ENCODE measurements at regions not wholly inside any gene's neighbourhood (a gene's known extent, or its start where the extent isn't known, plus 50 kb on each side); places are given as distances from the start of the nearest gene placed in this dataset.

DNA sequence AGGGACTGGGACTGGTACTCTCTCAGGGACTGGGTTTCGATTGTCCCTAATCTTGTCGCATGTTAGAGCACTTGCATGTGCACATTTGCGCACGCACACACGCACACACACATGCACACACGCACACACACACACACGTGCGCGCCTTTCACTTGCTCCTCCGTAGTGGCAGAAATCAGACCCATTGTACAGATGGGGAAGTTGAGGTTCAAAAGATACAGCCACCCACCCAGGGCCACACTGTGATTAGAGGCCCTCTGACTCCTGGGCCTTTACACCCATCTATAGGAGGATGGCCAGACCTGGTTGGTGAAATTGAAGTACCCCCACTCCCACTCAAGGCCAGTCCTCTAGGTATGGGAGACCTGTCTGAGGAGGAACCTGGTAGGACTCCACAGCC lies 167.8 kb upstream of the LHX5 start:
- ChIA-PET POLR2A (no interaction called here), CTCF (interaction anchor here (0.6 kb wide), 1 partner anchor 283 kb away, joined by 3 read pairs; no protein-coding TSS in a partner anchor)
- no peak overlapping the region for H3K4me3 Mint-ChIP-seq
- H3K27ac Mint-ChIP-seq: no peak overlapping the region
- TF ChIP-seq, protein P1, sequence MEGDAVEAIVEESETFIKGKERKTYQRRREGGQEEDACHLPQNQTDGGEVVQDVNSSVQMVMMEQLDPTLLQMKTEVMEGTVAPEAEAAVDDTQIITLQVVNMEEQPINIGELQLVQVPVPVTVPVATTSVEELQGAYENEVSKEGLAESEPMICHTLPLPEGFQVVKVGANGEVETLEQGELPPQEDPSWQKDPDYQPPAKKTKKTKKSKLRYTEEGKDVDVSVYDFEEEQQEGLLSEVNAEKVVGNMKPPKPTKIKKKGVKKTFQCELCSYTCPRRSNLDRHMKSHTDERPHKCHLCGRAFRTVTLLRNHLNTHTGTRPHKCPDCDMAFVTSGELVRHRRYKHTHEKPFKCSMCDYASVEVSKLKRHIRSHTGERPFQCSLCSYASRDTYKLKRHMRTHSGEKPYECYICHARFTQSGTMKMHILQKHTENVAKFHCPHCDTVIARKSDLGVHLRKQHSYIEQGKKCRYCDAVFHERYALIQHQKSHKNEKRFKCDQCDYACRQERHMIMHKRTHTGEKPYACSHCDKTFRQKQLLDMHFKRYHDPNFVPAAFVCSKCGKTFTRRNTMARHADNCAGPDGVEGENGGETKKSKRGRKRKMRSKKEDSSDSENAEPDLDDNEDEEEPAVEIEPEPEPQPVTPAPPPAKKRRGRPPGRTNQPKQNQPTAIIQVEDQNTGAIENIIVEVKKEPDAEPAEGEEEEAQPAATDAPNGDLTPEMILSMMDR (IDR thresholded peaks at IDR 0.05): no peak
- no peaks in the 10 kb centered on the region for H3K4me1 Mint-ChIP-seq
- H3K27me3 Mint-ChIP-seq: peaks cover 33% of the 10 kb centered on the region
- H3K36me3 Mint-ChIP-seq (ENCODE audit: low read depth): no peaks in the 10 kb centered on the region
- H3K9me3 Mint-ChIP-seq: no peaks in the 10 kb centered on the region
- no peak for DNase-seq
- ATAC-seq (ENCODE audit: low read depth): no peak
- intact Hi-C loops (cut with micrococcal nuclease): no loop called here

DNA sequence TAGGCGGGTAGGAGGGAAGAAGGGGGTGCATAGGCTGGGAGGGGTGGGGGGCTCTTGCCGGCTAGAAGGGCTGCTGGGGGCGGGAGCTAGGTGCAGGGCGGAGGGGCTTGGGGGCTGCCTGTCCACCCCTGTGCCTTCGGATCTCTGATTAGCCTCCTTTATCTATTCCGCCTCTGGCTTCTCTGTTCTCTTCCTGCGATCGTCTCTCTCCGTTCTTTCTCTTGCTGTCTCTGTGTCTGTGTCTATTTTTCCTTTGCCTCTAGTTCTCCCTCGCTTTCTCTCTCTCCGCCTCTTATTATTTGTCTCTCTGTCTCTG lies 166.7 kb upstream of the LHX5 start:
- ATAC-seq (ENCODE audit: low read depth) (no peak), DNase-seq (no peak)
- H3K9me3 Mint-ChIP-seq: no peaks in the 10 kb centered on the region
- H3K27ac Mint-ChIP-seq: no peak overlapping the region
- ChIA-PET CTCF (no interaction called here), POLR2A (no interaction called here)
- no peak overlapping the region for H3K4me3 Mint-ChIP-seq
- H3K4me1 Mint-ChIP-seq: no peaks in the 10 kb centered on the region
- no peaks in the 10 kb centered on the region for H3K36me3 Mint-ChIP-seq (ENCODE audit: low read depth)
- peaks cover 34% of the 10 kb centered on the region for H3K27me3 Mint-ChIP-seq
- TF ChIP-seq, protein P1 (IDR thresholded peaks at IDR 0.05): no peak
- intact Hi-C loops (cut with micrococcal nuclease): no loop called here

DNA sequence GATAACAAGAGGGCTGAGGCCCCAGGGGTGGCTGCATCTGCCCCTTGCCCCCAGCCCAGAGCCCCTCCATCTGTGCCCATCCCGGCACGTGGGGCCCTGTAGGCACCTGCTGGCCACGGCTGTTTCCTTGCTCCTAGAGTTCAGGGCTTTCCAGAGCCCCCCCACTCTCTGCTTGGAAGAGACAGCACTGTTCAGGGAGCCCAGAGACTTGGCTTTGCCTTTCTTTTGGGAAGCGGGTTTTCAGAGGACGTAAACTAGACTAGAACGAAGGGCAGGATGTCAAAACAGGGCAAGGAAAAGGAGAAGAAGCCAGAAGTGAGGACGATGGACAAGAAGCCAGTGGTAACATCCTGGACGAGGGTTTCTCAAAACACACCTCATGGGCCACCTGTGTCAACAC lies 163.3 kb upstream of the LHX5 start:
- intact Hi-C loops (cut with micrococcal nuclease): no loop called here
- no peak for DNase-seq
- Mint-ChIP-seq H3K27me3 (peaks cover 25% of the 10 kb centered on the region), H3K27ac (no peak overlapping the region), H3K4me1 (no peaks in the 10 kb centered on the region), H3K4me3 (no peak overlapping the region), H3K9me3 (no peaks in the 10 kb centered on the region), H3K36me3 (ENCODE audit: low read depth) (no peaks in the 10 kb centered on the region)
- ChIA-PET CTCF (no interaction called here), POLR2A (no interaction called here)
- TF ChIP-seq, protein P1 (IDR thresholded peaks at IDR 0.05): no peak
- ATAC-seq (ENCODE audit: low read depth): no peak

DNA sequence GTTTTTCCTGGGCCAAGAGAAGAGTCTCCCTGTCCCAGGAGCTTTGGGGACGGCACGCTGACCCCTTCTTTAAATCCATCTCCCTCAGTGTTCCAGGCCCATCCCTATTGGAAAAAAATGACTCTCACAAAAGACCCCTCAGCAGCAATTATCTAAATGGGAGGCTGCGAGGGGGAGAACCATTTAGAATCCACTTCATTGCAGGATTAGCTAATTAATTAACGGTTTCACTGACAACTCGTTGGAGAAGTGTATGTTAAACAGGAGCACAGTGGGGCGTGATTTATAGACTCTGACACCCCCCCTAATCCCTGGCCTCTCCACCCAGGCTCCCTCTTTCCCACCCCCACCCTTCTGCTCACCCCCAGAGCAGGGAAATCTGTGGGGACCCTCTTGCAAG lies 162.8 kb upstream of the LHX5 start:
- TF ChIP-seq, protein P1 (IDR thresholded peaks at IDR 0.05): no peak
- no peaks in the 10 kb centered on the region for H3K4me1 Mint-ChIP-seq
- intact Hi-C loops (cut with micrococcal nuclease): no loop called here
- DNase-seq (no peak), ATAC-seq (ENCODE audit: low read depth) (no peak)
- no peak overlapping the region for H3K27ac Mint-ChIP-seq
- no peaks in the 10 kb centered on the region for H3K36me3 Mint-ChIP-seq (ENCODE audit: low read depth)
- no peak overlapping the region for H3K4me3 Mint-ChIP-seq
- POLR2A ChIA-PET: no interaction called here
- H3K9me3 Mint-ChIP-seq: peaks cover 2% of the 10 kb centered on the region
- peaks cover 20% of the 10 kb centered on the region for H3K27me3 Mint-ChIP-seq
- CTCF ChIA-PET: no interaction called here

DNA sequence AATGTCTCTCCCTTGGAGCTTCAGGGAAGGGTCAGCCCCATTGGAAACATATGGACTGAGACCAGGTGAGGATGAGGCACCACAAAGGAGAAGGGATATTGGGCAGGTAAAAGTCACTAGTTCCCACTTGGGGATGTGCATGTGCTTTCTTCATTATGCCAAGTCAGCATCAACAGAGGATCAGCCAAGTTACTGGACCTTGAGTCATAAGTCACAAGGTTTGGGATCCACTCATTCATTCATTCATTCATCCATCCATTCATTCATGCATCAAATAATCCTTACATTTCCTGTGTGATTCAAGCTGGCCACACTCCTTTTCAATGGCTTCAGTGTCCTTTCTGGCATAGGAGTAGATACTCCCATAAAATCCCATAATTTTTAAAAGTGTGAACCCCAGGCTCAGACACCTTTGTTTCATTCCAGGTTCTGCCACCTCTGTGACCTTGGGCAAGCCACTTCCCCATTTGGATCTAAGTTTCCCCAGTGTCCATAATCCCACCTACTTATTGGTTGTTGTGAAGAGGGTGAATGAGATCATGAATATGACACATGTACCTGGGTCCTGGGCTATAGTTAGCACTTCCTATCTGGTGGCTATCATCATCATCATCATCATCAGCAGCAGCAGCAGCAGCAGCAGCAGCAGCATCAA lies 162.1 kb upstream of the LHX5 start:
- no peak overlapping the region for H3K4me3 Mint-ChIP-seq
- intact Hi-C loops (cut with micrococcal nuclease): no loop called here
- no peak overlapping the region for H3K27ac Mint-ChIP-seq
- no peak for ATAC-seq (ENCODE audit: low read depth)
- ChIA-PET POLR2A (no interaction called here), CTCF (no interaction called here)
- H3K27me3 Mint-ChIP-seq: peaks cover 14% of the 10 kb centered on the region
- no peaks in the 10 kb centered on the region for H3K36me3 Mint-ChIP-seq (ENCODE audit: low read depth)
- peaks cover 5% of the 10 kb centered on the region for H3K9me3 Mint-ChIP-seq
- no peaks in the 10 kb centered on the region for H3K4me1 Mint-ChIP-seq
- DNase-seq: no peak
- TF ChIP-seq, protein P1 (IDR thresholded peaks at IDR 0.05): no peak

Measured in activated B cell treated with CpG ODN at 0.5 μM for 24 hours (primary cell).